GM12873 (cell line): ENCODE measurements at regions not wholly inside any gene's neighbourhood (a gene's known extent, or its start where the extent isn't known, plus 50 kb on each side); places are given as distances from the start of the nearest gene placed in this dataset.

Experiments
- TF ChIP-seq, protein P1 (sequence below): IDR thresholded peaks from 2 replicates; pipeline ENCODE4 v1.5.1; 2012; ENCODE audit warnings: low read depth, mild to moderate bottlenecking, moderate library complexity, low read length, control low read depth; ENCODE audit not compliant: insufficient read depth; ENCODE audit errors: missing control alignments

DNA sequence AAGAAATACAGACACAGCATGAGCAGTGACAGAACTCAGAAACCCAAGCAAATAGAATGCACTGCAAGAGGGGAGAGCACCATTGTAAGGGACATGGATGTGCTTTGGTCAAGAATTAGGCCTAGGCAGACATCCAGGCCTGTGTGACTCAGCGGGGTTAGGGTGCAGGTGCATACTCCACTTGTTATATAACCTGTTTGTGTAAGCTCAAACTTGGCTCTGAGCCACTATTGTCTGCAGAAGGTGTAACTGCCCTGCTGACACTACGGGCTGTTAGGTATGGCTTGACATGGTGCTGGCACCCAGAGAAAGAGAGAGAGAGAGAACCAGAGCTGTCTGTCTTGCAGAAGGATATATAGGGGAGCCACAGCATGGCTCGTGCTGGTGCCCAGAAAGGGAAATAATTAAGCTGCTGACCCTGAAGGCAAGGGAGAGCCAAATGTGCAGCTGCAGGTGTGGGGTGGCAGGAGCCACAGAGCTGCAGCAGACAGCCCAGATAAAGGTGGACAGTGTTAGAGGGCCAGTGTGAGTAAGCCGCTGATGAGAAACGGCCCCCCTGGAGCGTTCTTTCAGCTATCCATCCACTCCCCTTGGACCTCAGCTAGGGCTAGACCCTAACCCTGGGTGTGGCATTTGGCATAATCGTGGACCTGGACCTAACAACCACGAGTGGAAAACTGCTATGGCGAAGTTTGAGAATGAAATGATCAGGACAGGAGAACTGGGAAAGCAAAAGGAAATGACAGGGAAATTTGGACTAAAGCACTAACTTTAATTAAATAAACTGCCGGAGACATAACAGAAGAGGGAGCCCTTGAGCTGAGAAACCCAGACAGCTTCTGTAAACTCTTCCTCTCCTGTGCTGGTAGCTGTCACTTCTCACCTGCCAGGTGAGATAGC is 253.0 kb upstream of the CCDC179 start:
- TF ChIP-seq, protein P1, sequence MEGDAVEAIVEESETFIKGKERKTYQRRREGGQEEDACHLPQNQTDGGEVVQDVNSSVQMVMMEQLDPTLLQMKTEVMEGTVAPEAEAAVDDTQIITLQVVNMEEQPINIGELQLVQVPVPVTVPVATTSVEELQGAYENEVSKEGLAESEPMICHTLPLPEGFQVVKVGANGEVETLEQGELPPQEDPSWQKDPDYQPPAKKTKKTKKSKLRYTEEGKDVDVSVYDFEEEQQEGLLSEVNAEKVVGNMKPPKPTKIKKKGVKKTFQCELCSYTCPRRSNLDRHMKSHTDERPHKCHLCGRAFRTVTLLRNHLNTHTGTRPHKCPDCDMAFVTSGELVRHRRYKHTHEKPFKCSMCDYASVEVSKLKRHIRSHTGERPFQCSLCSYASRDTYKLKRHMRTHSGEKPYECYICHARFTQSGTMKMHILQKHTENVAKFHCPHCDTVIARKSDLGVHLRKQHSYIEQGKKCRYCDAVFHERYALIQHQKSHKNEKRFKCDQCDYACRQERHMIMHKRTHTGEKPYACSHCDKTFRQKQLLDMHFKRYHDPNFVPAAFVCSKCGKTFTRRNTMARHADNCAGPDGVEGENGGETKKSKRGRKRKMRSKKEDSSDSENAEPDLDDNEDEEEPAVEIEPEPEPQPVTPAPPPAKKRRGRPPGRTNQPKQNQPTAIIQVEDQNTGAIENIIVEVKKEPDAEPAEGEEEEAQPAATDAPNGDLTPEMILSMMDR: peak; percentile 58

DNA sequence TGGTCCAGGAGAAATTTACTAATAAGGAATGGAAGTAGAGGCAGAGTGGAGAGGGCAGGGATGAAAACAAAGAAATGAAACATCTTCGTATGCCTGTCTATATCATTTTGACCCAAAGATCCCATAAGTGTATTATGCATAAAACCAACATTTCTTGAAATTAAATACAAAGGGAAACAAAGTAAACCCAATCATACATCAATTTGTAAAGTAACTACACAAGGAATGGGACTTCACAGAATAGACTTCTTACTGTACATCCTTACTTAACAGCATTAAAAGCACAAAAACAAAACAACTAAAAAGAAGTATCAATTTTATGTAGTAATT is 253.6 kb upstream of the CCDC179 start:
- TF ChIP-seq, protein P1: no peak

DNA sequence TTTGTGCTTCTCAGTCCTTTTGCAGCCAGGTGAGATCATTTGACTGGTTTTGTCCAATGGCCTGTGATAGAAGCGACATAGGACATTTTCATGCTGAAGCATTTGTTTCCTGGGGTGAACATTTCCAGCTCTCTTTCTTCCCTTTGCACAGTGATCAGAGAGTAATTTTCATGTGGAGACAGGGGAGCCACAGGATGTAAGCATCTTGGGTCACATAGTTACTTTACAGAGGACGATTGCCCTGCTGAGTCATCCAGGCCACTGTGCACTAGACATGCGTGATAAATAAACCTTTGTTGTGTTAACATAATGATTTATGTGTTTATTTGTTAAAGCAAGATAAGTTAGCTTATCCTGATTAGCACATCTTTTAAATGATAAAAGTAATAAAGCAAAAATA is 263.5 kb upstream of the CCDC179 start:
- TF ChIP-seq, protein P1: no peak

DNA sequence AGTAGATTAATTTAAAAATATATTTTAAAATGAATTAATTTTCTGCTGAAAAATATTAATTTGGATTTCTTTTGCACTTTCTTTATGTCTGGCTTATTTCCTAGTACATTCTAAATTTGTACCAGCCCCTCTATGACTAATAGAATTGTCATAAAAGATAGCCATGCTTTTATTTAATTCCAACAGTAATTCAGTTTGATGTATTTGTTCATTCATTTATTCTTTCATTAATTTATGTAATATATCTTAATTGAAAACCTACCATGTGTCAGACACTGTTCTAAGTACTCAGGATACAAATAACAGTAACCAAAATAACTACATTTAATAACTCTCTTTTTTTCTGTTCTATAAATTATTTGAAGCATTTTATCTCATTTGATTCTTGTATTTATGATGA is 264.0 kb upstream of the CCDC179 start:
- TF ChIP-seq, protein P1: no peak

DNA sequence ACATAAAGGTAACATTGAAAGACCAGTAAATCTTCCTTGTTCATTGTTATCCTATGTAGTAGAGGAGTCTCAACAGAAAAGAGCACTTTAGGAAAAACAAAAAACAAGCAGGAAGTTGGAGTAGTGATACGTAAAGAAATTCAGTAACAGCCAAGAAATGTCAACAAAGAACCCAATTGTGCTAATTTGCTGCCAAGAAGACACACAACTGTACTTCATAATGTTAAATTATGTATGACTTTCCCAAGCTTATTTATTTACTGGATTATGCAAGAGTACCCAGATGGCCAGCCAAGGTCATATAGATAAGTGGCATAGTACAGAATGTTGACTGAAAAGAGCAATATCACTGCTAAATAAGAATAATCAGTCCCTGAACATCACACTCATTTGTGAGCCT is 264.7 kb upstream of the CCDC179 start:
- TF ChIP-seq, protein P1: no peak

DNA sequence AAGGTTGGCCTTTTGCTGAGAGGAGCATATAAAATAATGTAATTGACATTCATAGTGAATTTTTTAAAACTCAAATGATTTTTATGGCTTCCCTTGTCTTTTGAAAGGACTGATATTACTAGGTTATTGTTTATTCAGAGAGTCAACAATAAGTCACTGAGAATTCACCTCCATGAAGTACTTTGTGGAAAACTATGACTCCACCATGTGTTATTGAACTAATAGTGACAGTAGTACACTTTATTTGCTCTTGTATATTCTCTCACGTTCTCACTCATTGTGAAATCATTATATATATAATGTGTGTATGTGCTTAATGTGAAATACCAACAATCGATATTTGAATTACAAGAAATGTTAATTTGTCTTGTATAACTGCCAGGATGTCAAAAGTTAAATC is 267.4 kb upstream of the CCDC179 start:
- TF ChIP-seq, protein P1: no peak

DNA sequence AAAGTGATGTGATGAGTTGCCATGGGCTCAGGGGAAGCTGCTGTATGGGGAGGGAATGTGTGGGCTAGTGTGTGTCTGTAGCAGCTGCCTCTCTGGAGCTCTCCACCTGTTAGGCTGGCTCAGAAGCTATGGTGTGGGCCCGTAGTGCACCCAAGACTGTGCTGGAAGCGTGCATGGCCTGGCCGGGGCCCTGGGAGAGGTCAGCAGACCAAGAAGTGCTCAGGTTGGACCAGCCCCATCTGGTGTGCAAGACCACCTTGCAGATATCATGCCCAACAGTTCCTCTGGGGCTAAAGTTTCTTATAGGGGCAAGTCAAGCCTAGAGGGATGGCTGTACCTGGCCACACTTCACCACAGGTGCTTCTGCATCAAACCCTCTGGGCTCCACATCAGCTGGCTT is 274.4 kb upstream of the CCDC179 start:
- TF ChIP-seq, protein P1: no peak
